CD4-positive, alpha-beta T cell (primary cell): ENCODE measurements at regions not wholly inside any gene's neighbourhood (a gene's known extent, or its start where the extent isn't known, plus 50 kb on each side); places are given as distances from the start of the nearest gene placed in this dataset.

Experiments used
- ATAC-seq: fragments of 200-7000 bp; cut with Tn5 transposase; one replicate; pipeline ENCODE4 v1.10.0; 2022; ENCODE audit warnings: mild to moderate bottlenecking; ENCODE audit not compliant: poor library complexity
- CTCF ChIA-PET: fragments of 350-600 bp; sonication (Branson Sonifier 250); formaldehyde crosslinking; loops from one replicate; lab custom pipeline; 2021; ENCODE audit warnings: antibody characterized with exemption, inconsistent platforms; lab: Charles Lee
- POLR2A ChIA-PET: fragments of 350-600 bp; sonication (Branson Sonifier 250); formaldehyde crosslinking; loops from one replicate; lab custom pipeline; 2021; ENCODE audit warnings: antibody characterized with exemption, inconsistent platforms; lab: Charles Lee
- DNase-seq, 14 experiments: peaks; one replicate each; pipeline ENCODE4 v3.0.0-alpha.2; 2013 to 2020; ENCODE audit warnings: mixed read lengths in 2 of 14
- H3K27ac ChIP-seq, 2 donors: one replicate each; pipeline versions ENCODE4 v1.5.1 to v1.7.0; 2013; ENCODE audit warnings: low read length in 2 of 2, low read depth in 1 of 2, mild to moderate bottlenecking in 1 of 2
- H3K27me3 ChIP-seq, 2 experiments: 1 replicate in 1 of 2; 2 replicates in 1 of 2; pipeline versions ENCODE4 v1.6.1 to v1.7.0; 2013; ENCODE audit warnings: low read length in 2 of 2, control low read depth in 1 of 2, mild to moderate bottlenecking in 1 of 2, moderate library complexity in 1 of 2; ENCODE audit not compliant: insufficient read depth in 2 of 2, control insufficient read depth in 1 of 2
- H3K36me3 ChIP-seq: one replicate; pipeline ENCODE4 v1.6.1; 2013; ENCODE audit warnings: low read length, control low read depth; ENCODE audit not compliant: insufficient read depth
- H3K4me1 ChIP-seq: one replicate; pipeline ENCODE4 v1.6.1; 2013; ENCODE audit warnings: low read length, control low read depth; ENCODE audit not compliant: insufficient read depth
- H3K4me3 ChIP-seq: one replicate; pipeline ENCODE4 v1.5.1; 2013; ENCODE audit warnings: mild to moderate bottlenecking, low read length, moderate library complexity
- H3K9me3 ChIP-seq, 2 experiments: 1 replicate in 1 of 2; 2 replicates in 1 of 2; pipeline versions ENCODE4 v1.6.1 to v1.7.0; 2013; ENCODE audit warnings: low read length in 2 of 2, mild to moderate bottlenecking in 2 of 2, control low read depth in 1 of 2, moderate library complexity in 1 of 2; ENCODE audit not compliant: control insufficient read depth in 1 of 2, insufficient read depth in 1 of 2
- H3K27ac Mint-ChIP-seq: one replicate; pipeline ENCODE4 v1.8.0; 2020; ENCODE audit warnings: mixed read lengths
- H3K27me3 Mint-ChIP-seq: one replicate; pipeline ENCODE4 v1.8.0; 2021; ENCODE audit warnings: mixed read lengths
- H3K36me3 Mint-ChIP-seq: one replicate; pipeline ENCODE4 v1.8.0; 2021; ENCODE audit warnings: low read depth, mixed read lengths
- H3K4me1 Mint-ChIP-seq: one replicate; pipeline ENCODE4 v1.8.0; 2021; ENCODE audit warnings: low read depth, mixed read lengths
- H3K4me3 Mint-ChIP-seq: one replicate; pipeline ENCODE4 v1.8.0; 2020; ENCODE audit warnings: mild to moderate bottlenecking, mixed read lengths
- H3K9me3 Mint-ChIP-seq: one replicate; pipeline ENCODE4 v1.8.0; 2020; ENCODE audit warnings: mixed read lengths
- CTCF ChIP-seq: fragments of 200-600 bp; IDR thresholded peaks from one replicate; pipeline ENCODE4 v1.8.0; 2022; ENCODE audit warnings: antibody characterized with exemption, mild to moderate bottlenecking
- intact Hi-C, 2 experiments: fragments of 100-400 bp; cut with DNase I in 1 of 2; cut with micrococcal nuclease in 1 of 2; formaldehyde crosslinking; loops; one replicate each; pipeline versions ENCODE4 v1.15.1 to v1.9.0; 2023 to 2025; cut with DNase I, micrococcal nuclease

DNA sequence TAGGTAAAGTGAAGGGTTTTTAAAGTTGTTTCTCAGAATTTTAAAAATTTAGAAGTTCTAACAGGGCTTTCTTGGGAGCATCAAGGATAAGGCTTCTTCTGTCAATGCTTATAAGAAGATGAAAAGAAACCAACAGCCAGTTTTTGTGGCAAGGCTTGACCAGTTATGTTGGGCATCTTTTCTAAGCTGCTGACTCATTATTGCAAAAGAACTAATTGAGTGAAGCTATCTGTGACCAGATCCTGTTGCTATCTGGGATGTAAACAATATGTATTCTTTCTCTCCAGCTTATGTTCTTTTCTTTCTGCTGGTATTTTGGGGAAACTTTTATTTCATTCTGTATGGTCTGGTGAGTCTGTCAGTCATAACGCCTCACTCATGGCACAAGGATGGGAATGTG lies 643.8 kb downstream of the HDGFL1 start:
- Histone ChIP-seq H3K27ac (no peak overlapping the region), H3K36me3 (no peaks in the 10 kb centered on the region), H3K27me3 (no peaks in the 10 kb centered on the region), H3K4me1 (no peaks in the 10 kb centered on the region), H3K9me3 (peaks cover 0 to 4% of the 10 kb centered on the region in 2 experiments), H3K4me3 (no peak overlapping the region)
- Mint-ChIP-seq H3K9me3 (peaks cover 11% of the 10 kb centered on the region), H3K4me1 (no peaks in the 10 kb centered on the region), H3K27me3 (no peaks in the 10 kb centered on the region), H3K27ac (no peak overlapping the region), H3K36me3 (no peaks in the 10 kb centered on the region), H3K4me3 (no peak overlapping the region)
- no peak for DNase-seq
- intact Hi-C loops, result no loop called here
- no peak for TF ChIP-seq CTCF
- CTCF ChIA-PET, result no interaction called here
- POLR2A ChIA-PET, result no interaction called here
- ATAC-seq, result no peak

GRCh38 chr6:23213651-23214050 lies 644.3 kb downstream of the HDGFL1 start:
- intact Hi-C loops, result no loop called here
- TF ChIP-seq CTCF, result no peak
- ATAC-seq, result no peak
- ChIA-PET POLR2A (no interaction called here), CTCF (no interaction called here)
- Mint-ChIP-seq H3K27ac (no peak overlapping the region), H3K27me3 (no peaks in the 10 kb centered on the region), H3K36me3 (no peaks in the 10 kb centered on the region), H3K4me3 (no peak overlapping the region), H3K9me3 (peaks cover 11% of the 10 kb centered on the region), H3K4me1 (no peaks in the 10 kb centered on the region)
- Histone ChIP-seq H3K9me3 (peaks cover 0 to 4% of the 10 kb centered on the region in 2 experiments), H3K4me1 (no peaks in the 10 kb centered on the region), H3K36me3 (no peaks in the 10 kb centered on the region), H3K4me3 (no peak overlapping the region), H3K27me3 (no peaks in the 10 kb centered on the region), H3K27ac (no peak overlapping the region)
- no peak for DNase-seq

DNA sequence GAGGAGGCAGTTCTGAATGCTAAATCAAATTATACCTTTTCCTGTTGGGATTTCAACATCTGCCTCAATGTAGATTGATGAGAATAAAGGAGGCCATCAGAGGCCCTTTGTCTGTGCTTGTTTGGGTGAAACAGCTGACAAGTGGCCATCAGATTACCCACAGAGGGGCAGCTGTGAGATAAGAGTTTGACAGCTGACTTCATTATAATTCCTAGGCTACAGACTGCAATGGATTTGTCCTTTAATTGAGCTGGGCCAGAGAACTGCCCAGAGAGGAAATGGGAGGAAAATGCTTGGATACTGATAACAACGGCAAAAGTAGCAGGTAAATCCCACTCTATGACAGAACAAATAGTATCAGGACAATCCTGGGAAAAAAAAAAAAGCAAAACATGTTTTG lies 649.4 kb downstream of the HDGFL1 start:
- ATAC-seq (no peak), DNase-seq (no peak)
- Mint-ChIP-seq H3K36me3 (no peaks in the 10 kb centered on the region), H3K9me3 (peaks cover 4% of the 10 kb centered on the region), H3K27ac (no peak overlapping the region), H3K4me3 (no peak overlapping the region), H3K27me3 (no peaks in the 10 kb centered on the region), H3K4me1 (no peaks in the 10 kb centered on the region)
- no peaks in the 10 kb centered on the region for H3K4me1 ChIP-seq
- ChIA-PET POLR2A (no interaction called here), CTCF (no interaction called here)
- no peaks in the 10 kb centered on the region for H3K36me3 ChIP-seq
- no peak overlapping the region for H3K4me3 ChIP-seq
- no peak overlapping the region for H3K27ac ChIP-seq
- H3K27me3 ChIP-seq, result no peaks in the 10 kb centered on the region
- peaks cover 0 to 4% of the 10 kb centered on the region in 2 experiments for H3K9me3 ChIP-seq
- TF ChIP-seq CTCF, result no peak
- intact Hi-C loops, result no loop called here
